AG09309 (cell line): ENCODE measurements at regions not wholly inside any gene's neighbourhood (a gene's known extent, or its start where the extent isn't known, plus 50 kb on each side); places are given as distances from the start of the nearest gene placed in this dataset.

Experiments used
- DNase-seq: peaks from one replicate; pipeline ENCODE4 v3.0.0-alpha.2; 2010; ENCODE audit warnings: low read depth
- H3K4me3 ChIP-seq: 2 replicates; pipeline ENCODE4 v1.5.1; 2011; ENCODE audit warnings: mild to moderate bottlenecking, low read depth, low read length, moderate library complexity; ENCODE audit not compliant: control insufficient read depth
- TF ChIP-seq, protein P1 (sequence below): IDR thresholded peaks from 2 replicates; pipeline ENCODE4 v1.5.1; 2011; ENCODE audit warnings: mild to moderate bottlenecking, low read depth, low read length, inconsistent platforms; ENCODE audit not compliant: insufficient read depth, control insufficient read depth; ENCODE audit errors: missing control alignments

DNA sequence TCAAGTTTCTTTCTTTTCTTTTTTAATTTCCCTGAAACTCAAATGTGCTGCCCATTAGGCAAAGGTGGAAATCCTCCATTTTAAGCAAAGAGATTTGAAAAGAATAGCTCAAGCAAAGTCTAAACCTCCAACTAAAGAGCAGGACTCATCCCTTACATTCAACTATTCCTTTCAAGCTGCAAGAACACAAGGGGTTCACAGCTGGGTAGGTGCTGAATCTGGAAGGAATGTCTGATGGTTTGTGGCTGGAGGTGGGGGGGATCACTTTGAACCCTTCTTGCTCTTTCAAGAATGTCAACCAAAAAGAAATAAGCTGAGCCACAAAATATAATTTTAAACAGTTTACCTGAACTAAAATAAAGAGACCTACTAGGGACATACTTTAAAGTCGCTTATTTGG is 375.7 kb upstream of the CDH10 start:
- no peak for DNase-seq
- H3K4me3 ChIP-seq, result no peak overlapping the region
- TF ChIP-seq, protein P1, sequence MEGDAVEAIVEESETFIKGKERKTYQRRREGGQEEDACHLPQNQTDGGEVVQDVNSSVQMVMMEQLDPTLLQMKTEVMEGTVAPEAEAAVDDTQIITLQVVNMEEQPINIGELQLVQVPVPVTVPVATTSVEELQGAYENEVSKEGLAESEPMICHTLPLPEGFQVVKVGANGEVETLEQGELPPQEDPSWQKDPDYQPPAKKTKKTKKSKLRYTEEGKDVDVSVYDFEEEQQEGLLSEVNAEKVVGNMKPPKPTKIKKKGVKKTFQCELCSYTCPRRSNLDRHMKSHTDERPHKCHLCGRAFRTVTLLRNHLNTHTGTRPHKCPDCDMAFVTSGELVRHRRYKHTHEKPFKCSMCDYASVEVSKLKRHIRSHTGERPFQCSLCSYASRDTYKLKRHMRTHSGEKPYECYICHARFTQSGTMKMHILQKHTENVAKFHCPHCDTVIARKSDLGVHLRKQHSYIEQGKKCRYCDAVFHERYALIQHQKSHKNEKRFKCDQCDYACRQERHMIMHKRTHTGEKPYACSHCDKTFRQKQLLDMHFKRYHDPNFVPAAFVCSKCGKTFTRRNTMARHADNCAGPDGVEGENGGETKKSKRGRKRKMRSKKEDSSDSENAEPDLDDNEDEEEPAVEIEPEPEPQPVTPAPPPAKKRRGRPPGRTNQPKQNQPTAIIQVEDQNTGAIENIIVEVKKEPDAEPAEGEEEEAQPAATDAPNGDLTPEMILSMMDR, result no peak

DNA sequence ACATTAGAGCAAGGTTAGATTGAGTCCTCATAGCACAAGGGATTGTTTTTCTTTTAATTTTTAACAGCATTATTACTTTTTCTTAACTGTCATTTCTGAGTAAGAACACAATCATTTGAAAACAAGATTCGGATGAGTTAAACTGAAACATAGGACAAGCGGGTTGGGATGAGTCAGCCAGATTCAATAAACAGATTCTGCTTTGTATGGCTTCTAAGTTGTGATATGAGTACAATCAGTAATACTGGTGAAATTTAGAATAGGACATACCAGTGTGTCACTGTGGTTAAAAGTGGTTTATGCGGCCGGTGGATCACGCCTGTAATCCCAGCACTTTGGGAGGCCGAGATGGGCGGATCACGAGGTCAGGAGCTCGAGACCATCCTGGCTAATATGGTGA is 364.3 kb upstream of the CDH10 start:
- DNase-seq, result no peak
- TF ChIP-seq, protein P1, result no peak
- H3K4me3 ChIP-seq, result no peak overlapping the region

DNA sequence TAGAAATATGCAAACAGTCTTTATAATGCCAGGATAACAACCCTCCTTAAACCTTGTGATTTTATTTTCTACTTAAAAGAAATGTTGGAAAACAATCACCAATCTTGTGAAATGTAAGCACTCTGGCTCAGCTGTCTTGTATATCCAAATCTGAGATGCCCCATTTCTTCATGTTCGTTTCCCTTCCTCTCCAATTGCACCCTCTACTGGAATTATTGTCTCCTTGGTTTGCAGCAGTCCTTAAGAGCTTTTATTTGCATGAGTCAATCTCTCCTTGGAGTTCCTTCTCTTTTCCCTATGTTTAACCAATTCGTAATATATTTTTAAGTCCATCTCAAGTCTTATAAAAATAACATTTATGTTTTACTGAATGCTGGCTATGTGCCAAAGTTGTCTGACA is 362.0 kb upstream of the CDH10 start:
- no peak overlapping the region for H3K4me3 ChIP-seq
- no peak for DNase-seq
- TF ChIP-seq, protein P1, result no peak

DNA sequence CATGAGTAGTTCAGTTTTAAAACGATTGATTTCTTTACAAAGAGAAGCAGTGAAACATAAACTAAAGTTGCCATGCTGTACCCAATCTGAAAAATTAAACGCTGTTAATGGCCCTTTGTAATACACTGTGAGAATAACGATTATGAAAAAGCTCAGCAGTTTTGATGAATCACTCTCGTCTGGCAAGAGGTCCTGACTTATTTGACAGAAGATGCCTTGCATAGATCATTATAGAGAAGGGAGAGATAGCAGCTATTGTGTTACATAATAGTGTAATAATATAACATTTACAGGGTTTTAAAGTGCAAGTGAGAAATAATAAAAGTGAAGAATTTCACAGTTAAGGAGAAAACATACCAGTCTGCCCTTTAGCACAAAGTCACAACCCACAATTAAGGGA is 361.5 kb upstream of the CDH10 start:
- TF ChIP-seq, protein P1, result no peak
- H3K4me3 ChIP-seq, result no peak overlapping the region
- DNase-seq, result no peak

DNA sequence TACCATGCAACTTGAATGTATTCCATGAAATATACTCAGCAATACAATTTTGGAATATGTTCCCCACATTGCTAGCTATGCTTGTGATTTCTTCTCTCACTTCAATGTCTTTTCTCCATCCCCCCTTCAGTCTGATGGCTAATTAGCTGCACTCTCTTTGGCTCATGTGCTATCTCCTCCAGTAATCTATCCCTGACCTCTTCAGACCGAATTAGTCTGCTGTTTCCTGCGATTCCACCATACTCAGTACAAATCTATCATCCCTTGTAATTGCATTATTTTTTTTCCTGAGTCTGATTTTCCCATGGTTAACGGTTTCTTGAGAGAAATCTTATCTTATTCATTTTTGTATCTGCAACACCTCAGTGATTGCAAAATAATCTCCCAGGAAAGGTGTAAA is 360.7 kb upstream of the CDH10 start:
- H3K4me3 ChIP-seq, result no peak overlapping the region
- no peak for DNase-seq
- TF ChIP-seq, protein P1, result no peak

DNA sequence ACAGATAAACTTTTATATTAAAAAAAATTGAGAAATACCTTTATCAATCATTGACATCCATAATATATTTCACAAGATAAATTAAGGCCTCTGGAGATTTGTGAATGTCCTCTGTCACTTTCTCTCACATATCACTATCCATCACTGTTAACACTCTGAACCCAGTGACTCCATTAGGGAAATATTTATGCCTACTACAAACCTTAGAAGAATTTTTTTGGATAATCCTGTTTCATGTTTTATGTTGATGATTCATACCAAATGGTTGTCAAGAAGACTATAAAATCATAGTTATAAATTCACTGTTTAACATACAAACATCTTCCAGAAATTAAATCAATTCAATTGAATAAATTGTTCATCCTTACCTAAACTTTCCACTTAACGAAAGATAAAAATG is 357.6 kb upstream of the CDH10 start:
- no peak for DNase-seq
- no peak overlapping the region for H3K4me3 ChIP-seq
- TF ChIP-seq, protein P1, result no peak

DNA sequence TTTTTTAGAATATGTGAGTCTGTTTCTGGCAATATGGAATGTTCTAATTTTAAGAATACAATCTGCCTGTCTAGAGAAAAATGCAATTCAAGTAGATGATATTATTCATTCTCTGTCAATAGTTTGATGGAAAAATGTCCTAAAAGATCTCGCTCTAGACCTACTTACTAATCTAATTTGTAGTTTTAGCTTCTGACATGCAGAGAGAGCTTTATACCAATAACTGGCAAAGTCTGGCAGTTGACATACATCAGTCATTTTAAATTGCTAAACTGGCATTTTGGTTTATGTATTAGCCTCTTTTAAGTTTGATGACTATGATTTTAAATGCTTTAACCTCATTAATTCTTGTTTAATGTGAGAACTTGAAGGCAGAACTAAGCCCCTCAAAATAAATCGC is 355.0 kb upstream of the CDH10 start:
- no peak for DNase-seq
- TF ChIP-seq, protein P1, result no peak
- H3K4me3 ChIP-seq, result no peak overlapping the region
